Spleen (tissue), 11 donors: ENCODE measurements at regions not wholly inside any gene's neighbourhood (a gene's known extent, or its start where the extent isn't known, plus 50 kb on each side); places are given as distances from the start of the nearest gene placed in this dataset.

Source experiments
- DNase-seq: peaks from one replicate; pipeline ENCODE4 v3.0.0-alpha.2; 2020
- H3K27ac ChIP-seq, 8 donors: fragments of 200-600 bp; sonication (generic) in 7 of 8; 1 replicate in 4 of 8; 2 replicates in 4 of 8; pipeline versions ENCODE4 v1.5.0 to v1.8.0; 2016 to 2021; ENCODE audit warnings: inconsistent platforms in 4 of 8, mild to moderate bottlenecking in 4 of 8, moderate library complexity in 1 of 8
- H3K27me3 ChIP-seq, 7 donors: fragments of 200-600 bp; sonication (generic) in 6 of 7; replicated peaks in 1 of 7; 1 replicate in 4 of 7; 2 replicates in 3 of 7; pipeline versions ENCODE4 v1.5.0 to v1.8.0; 2016 to 2021; ENCODE audit warnings: inconsistent platforms in 3 of 7, mild to moderate bottlenecking in 1 of 7
- H3K36me3 ChIP-seq, 6 donors: fragments of 200-600 bp; sonication (generic) in 5 of 6; 1 replicate in 4 of 6; 2 replicates in 2 of 6; pipeline versions ENCODE4 v1.5.0 to v1.8.0; 2016 to 2021; ENCODE audit warnings: inconsistent platforms in 2 of 6
- H3K4me1 ChIP-seq, 6 donors: fragments of 200-600 bp; sonication (generic) in 5 of 6; 1 replicate in 3 of 6; 2 replicates in 3 of 6; pipeline versions ENCODE4 v1.5.0 to v1.8.0; 2016 to 2021; ENCODE audit warnings: inconsistent platforms in 3 of 6
- H3K4me3 ChIP-seq, 8 donors: fragments of 200-600 bp; sonication (generic) in 7 of 8; 1 replicate in 4 of 8; 2 replicates in 4 of 8; pipeline versions ENCODE4 v1.5.0 to v1.8.0; 2016 to 2021; ENCODE audit warnings: inconsistent platforms in 4 of 8, mild to moderate bottlenecking in 4 of 8, moderate library complexity in 2 of 8
- H3K9me3 ChIP-seq, 8 donors: fragments of 200-600 bp; sonication (generic) in 7 of 8; 1 replicate in 4 of 8; 2 replicates in 4 of 8; pipeline versions ENCODE4 v1.5.0 to v1.8.0; 2016 to 2021; ENCODE audit warnings: inconsistent platforms in 4 of 8
- CTCF ChIP-seq, 11 experiments: fragments of 200-600 bp in 7 of 11; fragments of 450-650 bp in 4 of 11; sonication (generic) in 4 of 11; IDR thresholded peaks in 8 of 11; conservative IDR thresholded peaks in 3 of 11; 1 replicate in 7 of 11; 2 replicates in 4 of 11; pipeline versions ENCODE4 v1.4.0 to v1.8.0; 2016 to 2021; ENCODE audit warnings: antibody characterized with exemption in 11 of 11, inconsistent platforms in 4 of 11, mild to moderate bottlenecking in 1 of 11
- POLR2A ChIP-seq, 3 donors: fragments of 450-650 bp; IDR thresholded peaks; one replicate each; pipeline ENCODE4 v1.5.1; 2017; ENCODE audit warnings: antibody characterized with exemption in 3 of 3, mild to moderate bottlenecking in 1 of 3
- POLR2AphosphoS5 ChIP-seq, 3 donors: sonication (generic); formaldehyde crosslinking; IDR thresholded peaks; one replicate each; pipeline ENCODE4 v1.5.1; 2017; ENCODE audit warnings: antibody characterized with exemption in 3 of 3
- WGBS, 5 donors: extraction: QIAGEN DNeasy Blood & Tissue Kit in 3 of 5; methylation state at CpG; one replicate each; pipeline versions ENCODE4 v1.1.5 to v1.1.7; 2013 to 2018; 5-methylcytosine and 5-hydroxymethylcytosine counted together
- intact Hi-C: fragments of 100-400 bp; cut with DNase I; formaldehyde crosslinking; loops from one replicate; pipeline ENCODE4 v1.15.0; 2023; ENCODE audit warnings: low total_unique reads
- donor health status: healthy with polysubstance abuse.
- donor health status: DM: no; HTN: no; CAD: no; lungs with moderate emphysema.
- donor health status: DM: no; HTN: no; CAD: no.
- donor health status: Bipolar disorder and iron deficiency.
- donor health status: healthy.
- donor health status: DM: no; HTN: no; CAD: no.
- donor health status: DM: yes; HTN: yes; CAD: no.

- no peaks in the 10 kb centered on the region for H3K4me1 ChIP-seq
- no peaks in the 10 kb centered on the region for H3K36me3 ChIP-seq
- intact Hi-C loops, result no loop called here
- H3K9me3 ChIP-seq, result no peaks in the 10 kb centered on the region
- TF ChIP-seq POLR2AphosphoS5 (IDR thresholded peaks at IDR 0.05) (no peak), POLR2A (IDR thresholded peaks at IDR 0.05) (no peak), CTCF (IDR thresholded peaks at IDR 0.05 in 8 of 11, conservative IDR thresholded peaks at IDR 0.05 in 3 of 11) (no peak)
- H3K4me3 ChIP-seq, result no peak overlapping the region
- H3K27me3 ChIP-seq, result no peaks in the 10 kb centered on the region
- peak overlapping the region in 1 of 8 donors; percentile 57 for H3K27ac ChIP-seq
- WGBS, 5 donors, result 87 to 95% (median 90%) methylated on average over 1 of the region's 1 CpG
- no peak for DNase-seq
These were observed 294.9 kb upstream of the ATP5MC3 start for GRCh38 chr2:175476374-175476773.

GRCh38 chr2:175475130-175475529 is 293.6 kb upstream of the ATP5MC3 start:
- no peak overlapping the region for H3K27ac ChIP-seq
- H3K4me3 ChIP-seq, result no peak overlapping the region
- H3K27me3 ChIP-seq, result no peaks in the 10 kb centered on the region
- TF ChIP-seq POLR2AphosphoS5 (IDR thresholded peaks at IDR 0.05) (no peak), POLR2A (IDR thresholded peaks at IDR 0.05) (no peak), CTCF (IDR thresholded peaks at IDR 0.05 in 8 of 11, conservative IDR thresholded peaks at IDR 0.05 in 3 of 11) (no peak)
- H3K9me3 ChIP-seq, result no peaks in the 10 kb centered on the region
- intact Hi-C loops, result no loop called here
- no peaks in the 10 kb centered on the region for H3K4me1 ChIP-seq
- no peak for DNase-seq
- 91 to 99% (median 96%) methylated on average over 6 of the region's 6 CpGs for WGBS, 5 donors
- H3K36me3 ChIP-seq, result no peaks in the 10 kb centered on the region

GRCh38 chr2:175468431-175469098 is 287.1 kb upstream of the ATP5MC3 start:
- DNase-seq, result no peak
- 73 to 89% (median 84%) methylated on average over 7 of the region's 7 CpGs for WGBS, 5 donors
- Histone ChIP-seq H3K36me3 (no peaks in the 10 kb centered on the region), H3K4me3 (no peak overlapping the region), H3K4me1 (no peaks in the 10 kb centered on the region), H3K9me3 (no peaks in the 10 kb centered on the region), H3K27ac (no peak overlapping the region), H3K27me3 (no peaks in the 10 kb centered on the region)
- intact Hi-C loops, result no loop called here
- TF ChIP-seq CTCF (IDR thresholded peaks at IDR 0.05 in 8 of 11, conservative IDR thresholded peaks at IDR 0.05 in 3 of 11) (no peak), POLR2AphosphoS5 (IDR thresholded peaks at IDR 0.05) (no peak), POLR2A (IDR thresholded peaks at IDR 0.05) (no peak)

- Histone ChIP-seq H3K27me3 (no peaks in the 10 kb centered on the region), H3K4me3 (no peak overlapping the region), H3K9me3 (peaks cover 0 to 10% (median 3%) of the 10 kb centered on the region in 8 donors), H3K27ac (no peak overlapping the region), H3K36me3 (no peaks in the 10 kb centered on the region), H3K4me1 (no peaks in the 10 kb centered on the region)
- no peak for DNase-seq
- intact Hi-C loops, result no loop called here
- TF ChIP-seq POLR2AphosphoS5 (IDR thresholded peaks at IDR 0.05) (no peak), POLR2A (IDR thresholded peaks at IDR 0.05) (no peak), CTCF (IDR thresholded peaks at IDR 0.05 in 8 of 11, conservative IDR thresholded peaks at IDR 0.05 in 3 of 11) (no peak)
These were observed 283.6 kb upstream of the ATP5MC3 start for GRCh38 chr2:175465101-175465500.
